KMS-11 (cell line): ENCODE measurements at regions not wholly inside any gene's neighbourhood (a gene's known extent, or its start where the extent isn't known, plus 50 kb on each side); places are given as distances from the start of the nearest gene placed in this dataset.

ENCODE experiments used
- H2AFZ ChIP-seq: fragments of 200-600 bp; sonication (generic); 2 replicates; pipeline ENCODE4 v1.6.1; 2016; ENCODE audit warnings: antibody characterized with exemption, mixed run types, low read depth
- H3K27ac ChIP-seq: fragments of 200-600 bp; sonication (generic); 2 replicates; pipeline ENCODE4 v1.6.1; 2016; ENCODE audit warnings: mild to moderate bottlenecking, mixed run types
- H3K27me3 ChIP-seq: fragments of 200-600 bp; sonication (generic); 2 replicates; pipeline ENCODE4 v1.6.1; 2017; ENCODE audit warnings: mild to moderate bottlenecking, low read depth, mixed run types, moderate library complexity; ENCODE audit not compliant: insufficient read depth
- H3K36me3 ChIP-seq: fragments of 200-600 bp; sonication (generic); 2 replicates; pipeline ENCODE4 v1.6.1; 2017; ENCODE audit warnings: mild to moderate bottlenecking, mixed run types; ENCODE audit not compliant: insufficient read depth
- H3K4me1 ChIP-seq: fragments of 200-600 bp; sonication (generic); 2 replicates; pipeline ENCODE4 v1.6.1; 2016; ENCODE audit warnings: mild to moderate bottlenecking, low read depth, mixed run types; ENCODE audit not compliant: poor library complexity, severe bottlenecking
- H3K4me2 ChIP-seq: fragments of 200-600 bp; sonication (generic); 2 replicates; pipeline ENCODE4 v1.7.0; 2016; ENCODE audit warnings: mild to moderate bottlenecking, mixed run types
- H3K4me3 ChIP-seq: fragments of 200-600 bp; sonication (generic); IDR thresholded peaks from 2 replicates; pipeline ENCODE4 v1.6.1; 2017; ENCODE audit warnings: low read depth, low read length, mixed read lengths; ENCODE audit not compliant: insufficient read depth
- H3K79me2 ChIP-seq: fragments of 200-600 bp; sonication (generic); 2 replicates; pipeline ENCODE4 v1.6.1; 2016; ENCODE audit warnings: low read depth, mixed run types; ENCODE audit not compliant: insufficient read depth
- H3K9ac ChIP-seq: fragments of 200-600 bp; sonication (generic); 2 replicates; pipeline ENCODE4 v1.6.1; 2016; ENCODE audit warnings: mild to moderate bottlenecking, mixed run types
- H4K20me1 ChIP-seq: fragments of 200-600 bp; sonication (generic); 2 replicates; pipeline ENCODE4 v1.6.1; 2016; ENCODE audit warnings: mild to moderate bottlenecking, mixed run types; ENCODE audit not compliant: insufficient read depth
- CTCF ChIP-seq: fragments of 200-600 bp; sonication (generic); conservative IDR thresholded peaks from 2 replicates; pipeline ENCODE4 v1.6.1; 2017; ENCODE audit warnings: low read depth, mild to moderate bottlenecking, antibody characterized with exemption, low read length, moderate library complexity, mixed read lengths

GRCh38 chr12:67208281-67209067, 60.7 kb upstream of the CAND1 start:
- Histone ChIP-seq H3K27me3 (no peaks in the 10 kb centered on the region), H3K27ac (no peak overlapping the region), H3K9ac (no peak overlapping the region), H2AFZ (no peak overlapping the region), H3K79me2 (no peaks in the 10 kb centered on the region), H3K4me1 (no peaks in the 10 kb centered on the region), H3K4me3 (no peak overlapping the region), H3K4me2 (no peak overlapping the region), H4K20me1 (no peaks in the 10 kb centered on the region), H3K36me3 (no peaks in the 10 kb centered on the region)
- TF ChIP-seq CTCF = no peak

DNA sequence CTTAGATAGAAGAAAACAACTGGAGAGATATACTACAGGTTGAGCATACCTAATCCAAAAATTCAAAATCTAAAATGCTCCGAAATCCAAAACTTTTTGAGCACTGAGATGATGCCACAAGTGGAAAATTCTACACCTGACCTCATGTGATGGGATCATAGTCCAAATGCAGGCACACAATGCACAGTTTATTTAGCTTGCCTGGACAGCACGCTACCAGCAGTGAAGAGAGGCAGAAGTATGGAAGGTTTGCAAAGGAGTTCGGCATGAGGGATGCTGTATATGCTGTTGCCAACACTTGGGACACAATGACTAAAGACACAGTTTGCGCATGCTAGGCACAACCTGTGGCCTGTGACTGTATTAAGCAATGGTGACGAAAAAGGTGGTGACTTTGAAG, 58.1 kb upstream of the CAND1 start:
- H3K27ac ChIP-seq = no peak overlapping the region
- no peak for TF ChIP-seq CTCF

GRCh38 chr12:67211494-67211893, 57.7 kb upstream of the CAND1 start:
- no peaks in the 10 kb centered on the region for H3K4me1 ChIP-seq
- no peak overlapping the region for H3K9ac ChIP-seq
- H3K27me3 ChIP-seq = no peaks in the 10 kb centered on the region
- no peaks in the 10 kb centered on the region for H4K20me1 ChIP-seq
- H3K79me2 ChIP-seq = no peaks in the 10 kb centered on the region
- no peak overlapping the region for H2AFZ ChIP-seq
- TF ChIP-seq CTCF = no peak
- no peak overlapping the region for H3K4me2 ChIP-seq
- H3K4me3 ChIP-seq = no peak overlapping the region
- H3K27ac ChIP-seq = no peak overlapping the region
- H3K36me3 ChIP-seq = no peaks in the 10 kb centered on the region

More for the DNA sequence above, 58.1 kb upstream of the CAND1 start:
- Histone ChIP-seq H3K9ac (no peak overlapping the region), H3K4me2 (no peak overlapping the region), H2AFZ (no peak overlapping the region), H3K36me3 (no peaks in the 10 kb centered on the region), H3K27me3 (no peaks in the 10 kb centered on the region), H3K4me3 (no peak overlapping the region), H4K20me1 (no peaks in the 10 kb centered on the region), H3K4me1 (no peaks in the 10 kb centered on the region), H3K79me2 (no peaks in the 10 kb centered on the region)

DNA sequence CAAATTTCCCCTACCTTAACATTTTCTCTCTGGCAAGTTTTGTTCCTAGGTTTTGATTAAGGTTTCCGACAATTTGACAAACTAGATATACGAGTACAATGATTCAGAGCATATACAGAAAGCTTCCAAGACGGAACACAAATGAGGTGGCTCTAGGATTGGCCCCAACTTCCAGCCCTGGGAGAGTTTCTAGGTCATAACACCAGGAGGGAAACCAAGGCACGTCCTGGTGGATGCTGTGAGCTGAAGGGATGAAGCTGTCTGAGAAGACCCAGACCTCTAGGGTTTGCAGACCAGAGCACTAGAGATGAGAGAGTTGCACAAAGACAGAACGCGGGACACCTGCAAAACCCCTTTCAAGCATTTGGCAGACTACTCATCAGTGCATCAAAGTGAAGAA, 51.5 kb upstream of the CAND1 start:
- Histone ChIP-seq H3K4me2 (no peak overlapping the region), H3K79me2 (no peaks in the 10 kb centered on the region), H3K27ac (no peak overlapping the region), H4K20me1 (no peaks in the 10 kb centered on the region), H3K9ac (no peak overlapping the region), H3K27me3 (no peaks in the 10 kb centered on the region), H3K4me3 (no peak overlapping the region), H2AFZ (no peak overlapping the region), H3K4me1 (no peaks in the 10 kb centered on the region), H3K36me3 (no peaks in the 10 kb centered on the region)
- no peak for TF ChIP-seq CTCF
